G401.6 (cell line): ENCODE measurements at regions not wholly inside any gene's neighbourhood (a gene's known extent, or its start where the extent isn't known, plus 50 kb on each side); places are given as distances from the start of the nearest gene placed in this dataset.

Source experiments
- FAIRE-seq: peaks from 2 replicates; lab custom pipeline; 2012; peaks lifted over from hg19 to GRCh38; lab: Jason Lieb, UNC

DNA sequence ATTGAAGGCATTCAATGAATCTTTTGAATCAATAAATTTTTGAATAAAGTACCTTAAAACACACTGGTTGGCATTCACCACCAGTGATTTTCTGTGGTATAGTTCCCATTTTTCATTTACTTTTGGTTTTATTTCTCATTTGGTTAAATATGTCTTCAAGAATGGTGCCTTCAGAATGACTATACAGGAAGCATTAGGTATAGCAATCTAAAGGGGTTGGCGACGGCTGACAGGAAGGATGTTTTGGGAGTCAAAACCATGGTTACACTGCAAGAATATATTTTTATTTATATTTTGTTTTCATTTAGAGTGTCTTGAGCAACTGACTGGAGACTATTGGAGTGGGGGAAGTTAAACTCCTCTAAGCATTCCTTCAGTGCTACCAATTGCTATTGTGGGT is 235.7 kb downstream of the HTR1A start:
- FAIRE-seq, result no peak

DNA sequence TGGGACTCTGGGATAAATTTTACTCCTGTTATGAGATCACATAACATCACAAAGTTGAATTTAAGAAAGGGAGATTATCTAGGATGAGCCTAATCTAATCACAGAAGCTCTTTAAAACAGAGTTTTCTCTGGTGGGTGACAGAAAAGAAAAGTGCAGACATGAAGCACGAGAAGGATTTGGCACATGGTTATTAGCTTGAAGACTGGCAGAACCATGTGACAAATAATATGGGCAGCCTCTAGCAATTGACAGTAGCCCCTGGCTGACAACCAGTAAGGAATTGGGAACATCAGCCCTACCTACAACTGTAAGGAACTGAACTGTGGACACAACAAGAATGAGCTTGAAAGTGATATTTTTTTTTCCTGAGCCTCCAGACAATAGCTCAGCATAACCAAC is 243.1 kb downstream of the HTR1A start:
- no peak for FAIRE-seq

DNA sequence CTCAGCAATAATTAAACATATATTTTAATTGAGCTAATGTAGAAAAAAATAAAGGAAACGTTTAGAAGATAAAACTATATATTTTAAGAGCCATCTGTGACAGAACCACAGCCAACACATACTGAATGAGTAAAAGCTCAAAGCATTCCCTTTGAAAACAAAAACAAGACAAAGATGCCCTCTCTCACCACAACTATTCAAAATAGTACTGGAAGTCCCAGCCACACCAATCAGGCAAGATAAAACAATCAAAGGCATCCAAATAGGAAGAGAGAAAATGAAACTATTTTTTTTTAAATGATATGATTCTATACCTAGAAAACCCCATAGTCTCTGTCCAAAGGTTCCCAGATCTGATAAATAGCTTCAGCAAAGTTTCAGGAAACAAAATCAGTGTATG is 262.0 kb downstream of the HTR1A start:
- no peak for FAIRE-seq

DNA sequence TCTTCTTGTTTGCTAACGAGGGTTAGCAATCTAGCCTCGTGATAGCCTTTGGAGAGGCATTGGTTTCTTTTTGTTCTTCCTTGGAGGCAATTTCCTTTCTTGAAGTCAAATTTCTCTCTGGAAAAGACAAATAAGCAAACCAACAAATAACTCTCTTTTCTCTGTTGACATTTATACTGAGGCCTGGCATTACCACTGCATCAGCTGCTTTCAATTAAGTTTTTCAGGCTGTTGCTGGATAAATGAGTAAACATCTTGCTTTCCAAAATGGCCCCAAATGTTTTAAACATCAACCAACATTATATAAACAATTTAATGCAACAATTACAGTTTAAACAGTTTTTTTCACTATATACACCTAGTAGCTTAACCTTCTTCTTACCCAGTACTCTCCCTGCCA is 264.4 kb downstream of the HTR1A start:
- no peak for FAIRE-seq

DNA sequence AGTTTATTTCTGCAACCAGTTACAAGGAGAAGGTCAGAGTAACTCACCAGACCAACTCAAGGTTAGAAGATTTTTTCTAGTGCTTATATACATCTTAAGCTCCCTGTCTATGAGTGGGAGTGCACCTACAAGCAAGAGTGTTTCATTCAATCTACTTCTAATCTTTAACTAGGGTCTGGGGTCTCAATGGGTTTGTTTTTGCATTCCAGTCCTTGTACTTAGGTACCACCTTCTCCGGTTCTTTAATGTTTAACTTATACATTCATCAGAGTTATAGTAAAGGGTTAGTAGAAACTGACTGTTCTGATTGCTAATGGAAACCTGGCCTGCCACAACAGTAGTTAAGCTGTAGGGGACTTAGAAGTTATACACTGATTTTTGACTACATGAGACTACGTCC is 271.7 kb downstream of the HTR1A start:
- no peak for FAIRE-seq

DNA sequence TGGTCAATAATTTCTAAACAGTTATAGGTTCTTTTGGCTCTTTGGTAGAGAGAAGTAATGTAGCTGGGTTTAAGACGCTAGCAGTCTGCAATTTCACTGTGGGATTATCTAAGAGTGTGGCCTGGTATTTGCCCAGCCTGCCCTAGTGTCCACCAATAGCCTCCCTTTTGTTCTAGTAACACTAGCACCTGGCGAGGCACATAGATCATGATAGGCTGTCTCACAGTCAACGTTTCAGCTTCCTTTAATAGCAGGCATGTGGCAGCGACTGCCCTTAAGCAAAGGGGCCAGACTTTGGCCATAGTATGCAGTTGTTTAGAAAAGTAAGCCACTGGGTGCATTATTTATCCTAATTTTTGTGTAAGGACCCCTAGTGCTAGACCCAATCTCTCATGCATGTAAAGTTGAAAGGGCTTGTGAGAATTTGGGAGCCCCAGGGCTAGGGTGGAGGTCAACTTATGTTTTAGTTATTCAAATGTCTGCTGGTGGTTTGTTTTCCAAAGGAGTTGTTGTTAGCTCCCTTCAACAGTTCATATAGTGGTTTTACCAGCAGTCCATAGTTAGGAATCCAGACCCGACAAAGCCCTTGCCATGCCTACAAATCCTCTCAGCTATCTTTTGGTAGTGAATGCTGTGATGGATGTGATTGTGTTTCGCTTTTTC is 274.3 kb downstream of the HTR1A start:
- FAIRE-seq, result no peak

DNA sequence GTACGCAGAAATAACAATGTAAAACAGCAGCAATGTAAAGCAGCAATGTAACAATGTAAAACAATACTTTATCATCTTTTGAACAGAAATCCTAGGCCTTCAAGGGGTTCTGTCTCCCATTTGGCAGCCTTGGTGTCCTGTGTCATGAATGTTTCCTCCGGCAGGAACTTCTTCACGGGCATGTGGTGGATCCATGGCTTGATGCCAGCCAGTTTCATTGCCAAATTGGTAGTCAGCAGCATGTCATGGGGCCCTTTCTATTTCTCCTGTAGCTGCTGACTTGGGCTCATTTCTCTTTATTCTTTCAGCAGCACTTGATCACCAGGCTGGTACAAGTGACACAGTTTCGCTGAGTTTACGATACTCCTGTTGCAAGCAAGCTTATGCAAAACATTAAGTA is 275.3 kb downstream of the HTR1A start:
- no peak for FAIRE-seq

DNA sequence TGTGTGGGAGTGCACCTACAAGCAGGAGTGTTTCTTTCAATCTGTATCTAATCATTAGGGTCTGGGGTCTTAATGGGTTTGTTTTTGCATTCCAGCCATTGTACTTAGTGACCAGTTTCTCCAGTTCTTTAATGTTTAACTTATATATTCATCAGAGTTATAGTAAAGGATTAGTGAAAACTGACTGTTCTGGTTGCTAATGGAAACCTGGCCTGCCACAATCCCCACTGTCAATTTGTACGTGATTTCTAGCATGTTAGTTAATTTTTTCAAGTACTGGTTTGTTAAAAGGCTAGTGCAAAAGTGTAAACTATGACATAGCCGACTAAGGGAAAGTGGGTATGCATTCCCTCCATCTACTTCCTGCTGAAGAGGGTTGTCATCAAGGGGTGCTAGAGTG is 276.1 kb downstream of the HTR1A start:
- no peak for FAIRE-seq

DNA sequence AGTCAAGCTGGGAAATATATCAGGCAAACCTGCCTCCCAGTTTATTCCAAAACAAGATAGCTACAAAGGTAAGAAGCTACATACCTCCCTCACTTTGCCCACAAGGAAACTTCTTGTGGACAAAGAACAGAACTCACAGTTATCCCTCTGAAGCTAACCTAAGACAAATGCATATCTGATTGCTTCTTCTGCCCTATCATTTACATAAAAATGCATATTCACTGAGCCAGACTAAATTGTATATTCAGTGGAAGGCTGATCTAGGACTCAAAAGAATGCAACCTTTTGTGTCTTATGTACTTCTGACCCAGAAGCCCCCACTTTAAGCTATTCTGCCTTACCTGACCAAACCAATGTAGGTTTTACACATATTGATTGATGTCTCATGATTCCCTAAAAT is 276.8 kb downstream of the HTR1A start:
- no peak for FAIRE-seq

DNA sequence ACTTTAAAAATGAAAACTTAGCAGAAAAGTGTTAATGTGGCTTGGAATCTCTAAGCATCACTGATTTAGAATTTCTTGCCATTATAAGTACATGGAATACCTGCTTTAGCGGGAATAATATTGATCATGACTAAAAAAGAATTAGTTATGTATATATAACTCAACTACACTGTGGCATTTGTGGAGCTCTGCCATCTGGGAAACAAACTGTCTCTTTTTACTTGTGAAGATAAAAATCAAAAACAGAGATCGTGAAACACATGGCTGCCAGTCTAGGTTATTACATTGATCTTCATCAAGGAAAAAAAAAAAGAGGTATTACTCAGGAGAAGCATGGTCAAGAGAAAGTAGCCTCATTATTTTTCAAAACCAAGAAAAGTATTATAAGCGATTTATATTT is 287.4 kb downstream of the HTR1A start:
- no peak for FAIRE-seq

DNA sequence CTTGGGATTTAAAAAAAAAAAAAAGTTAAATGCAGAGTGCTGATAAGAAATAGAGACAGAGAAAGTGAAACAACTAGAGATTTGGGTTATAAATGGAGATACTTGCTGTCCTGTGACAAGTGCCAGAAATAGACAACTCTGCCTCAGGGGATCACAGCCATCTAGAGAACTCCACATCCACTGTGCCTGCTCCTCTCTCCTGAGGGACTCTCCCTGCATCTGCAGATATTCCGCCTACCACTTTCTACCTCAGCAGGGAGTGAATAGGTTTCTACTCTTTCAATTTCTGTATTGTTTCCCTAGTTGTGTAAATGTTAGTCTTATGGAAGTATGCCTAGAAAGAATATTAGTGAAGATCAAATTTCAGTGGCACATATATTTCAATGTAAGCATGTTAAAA is 307.2 kb downstream of the HTR1A start:
- FAIRE-seq, result no peak

DNA sequence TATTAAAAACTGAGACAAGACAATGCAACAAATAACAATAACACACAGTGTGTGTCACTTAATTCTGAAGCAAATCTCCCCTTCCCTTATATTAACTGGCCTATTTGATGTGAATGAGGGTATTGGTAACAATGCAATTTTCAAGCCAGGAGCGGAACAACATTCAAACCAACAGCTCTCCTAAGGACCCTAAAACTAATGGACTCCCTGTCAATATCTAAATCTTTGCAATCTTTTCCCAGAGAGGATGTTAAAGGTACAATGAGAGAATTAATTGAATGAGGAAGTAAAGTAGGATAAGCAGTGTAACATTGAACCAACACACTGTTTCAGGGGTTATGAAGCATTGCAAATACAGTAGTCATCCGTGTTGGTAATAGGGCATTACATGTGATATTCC is 311.7 kb downstream of the HTR1A start:
- no peak for FAIRE-seq

DNA sequence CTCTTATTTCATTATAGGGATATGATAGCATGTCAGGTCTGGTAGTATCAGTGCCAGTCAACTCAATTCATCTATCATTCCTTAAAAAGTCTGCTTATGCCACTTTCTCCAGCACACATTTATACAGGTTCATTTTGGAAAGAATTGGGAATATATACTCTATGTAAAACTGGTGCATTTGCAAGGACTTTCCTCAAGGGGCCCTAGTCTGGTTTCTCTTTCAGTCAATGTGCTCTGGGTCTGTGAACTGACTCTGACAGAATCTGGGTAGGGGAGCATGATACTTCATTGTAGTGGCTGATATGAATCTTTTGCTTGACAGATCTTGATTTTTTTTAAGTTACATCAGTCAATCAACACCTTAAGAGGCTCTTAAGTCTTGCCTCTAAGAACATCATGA is 313.9 kb downstream of the HTR1A start:
- no peak for FAIRE-seq

DNA sequence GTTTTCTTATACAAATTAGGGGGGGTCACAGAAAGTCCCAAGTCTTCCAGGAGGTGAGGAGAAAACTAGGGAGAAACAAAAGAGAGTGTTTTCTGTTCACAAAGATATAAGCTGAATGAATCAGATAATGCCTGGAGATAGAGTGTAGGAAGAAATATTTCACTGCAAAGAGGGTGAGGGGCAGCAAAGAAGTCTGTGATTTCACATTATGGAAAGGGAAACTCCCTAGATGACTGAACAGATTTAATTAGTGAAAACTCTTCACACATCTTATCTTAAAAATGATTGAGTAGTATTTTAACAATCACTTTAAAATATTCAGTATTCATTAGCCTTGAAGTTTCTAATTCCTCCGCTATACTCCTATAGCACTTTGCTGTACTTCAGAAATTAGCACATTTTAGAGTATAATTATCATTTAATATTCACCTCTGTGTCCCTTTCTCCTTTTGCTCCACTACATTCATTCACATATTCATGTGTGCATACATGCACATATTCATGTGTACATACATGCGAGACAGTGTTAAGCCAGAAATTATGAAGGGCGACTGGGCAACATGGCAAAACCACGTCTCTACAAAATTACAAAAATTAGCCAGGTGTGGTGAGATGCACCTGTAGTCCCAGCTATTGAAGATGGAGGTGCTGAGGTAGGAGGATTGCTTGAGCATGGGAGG is 332.2 kb downstream of the HTR1A start:
- FAIRE-seq, result no peak

DNA sequence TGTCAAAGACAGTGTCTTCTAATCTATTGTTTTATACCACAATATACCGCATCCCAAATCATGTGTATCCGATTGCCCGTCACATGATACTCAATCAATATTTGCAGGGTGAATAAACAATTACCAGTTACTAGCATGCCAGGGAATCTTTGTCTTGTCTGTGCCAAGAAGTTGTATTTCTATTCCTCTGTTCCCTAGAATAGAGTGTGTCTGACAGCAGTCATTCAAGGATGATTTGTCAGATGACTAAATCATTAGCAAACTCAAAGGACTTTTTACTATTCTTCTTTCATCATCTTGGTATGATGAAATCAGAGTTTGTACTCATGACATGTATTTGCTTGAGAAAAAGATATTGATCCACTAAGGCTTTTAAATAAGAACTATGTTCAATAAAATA is 348.8 kb downstream of the HTR1A start:
- no peak for FAIRE-seq

DNA sequence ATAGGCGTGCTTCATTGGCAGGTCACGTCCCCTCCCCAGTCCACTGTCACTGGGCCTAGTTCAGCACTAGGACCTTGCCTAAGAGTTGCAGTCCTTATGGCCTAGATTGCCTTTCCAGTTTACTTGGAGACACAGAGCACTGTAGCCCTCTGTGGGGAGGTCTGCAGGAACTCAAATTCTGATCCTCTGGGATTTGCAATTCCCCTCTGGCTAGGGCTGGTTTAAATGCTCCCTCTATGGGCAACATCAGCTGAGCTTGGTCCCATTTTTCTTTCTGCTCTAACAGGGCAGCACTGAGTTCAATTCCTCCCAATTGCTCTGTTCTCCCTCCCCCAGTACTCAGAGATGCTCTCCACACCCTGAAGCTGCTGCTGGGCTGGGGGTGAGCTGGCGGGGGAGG is 358.2 kb downstream of the HTR1A start:
- FAIRE-seq, result no peak

DNA sequence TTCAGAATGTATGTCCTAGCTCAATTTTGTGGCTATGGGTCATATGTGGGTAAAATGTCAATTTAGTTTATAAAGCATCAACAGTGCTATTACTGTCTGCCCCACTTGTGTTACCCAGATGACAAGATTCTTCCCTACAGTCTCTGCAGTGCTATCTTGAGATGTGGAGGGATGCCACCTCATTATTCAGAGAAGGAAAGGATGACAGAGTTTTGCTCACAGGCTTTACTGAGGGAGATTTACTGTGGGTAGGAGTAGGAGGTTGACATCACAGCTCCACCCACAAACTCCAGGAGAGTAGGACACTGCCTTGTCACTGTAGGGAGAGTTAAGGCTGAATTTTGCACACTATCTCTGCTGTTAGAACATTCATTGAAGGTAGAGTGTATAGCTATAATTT is 359.3 kb downstream of the HTR1A start:
- no peak for FAIRE-seq

DNA sequence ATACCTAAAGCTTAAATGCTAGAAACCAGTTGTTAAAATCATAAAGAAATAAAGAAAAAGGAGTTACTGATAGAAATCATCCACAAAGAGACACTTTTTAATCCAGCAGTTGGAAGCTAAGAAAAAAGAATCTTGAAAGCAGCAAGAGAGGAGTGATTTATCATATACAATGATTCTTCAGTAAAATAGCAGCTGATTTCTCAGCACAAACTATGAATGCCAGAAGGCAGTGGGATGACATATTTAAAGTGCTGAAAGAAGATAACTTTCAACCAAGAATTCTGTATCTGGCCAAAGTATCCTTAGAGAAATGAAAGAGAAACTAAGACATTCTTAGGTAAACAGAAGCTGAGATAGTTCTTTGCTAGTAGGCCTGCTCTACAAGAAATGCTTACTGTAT is 366.0 kb downstream of the HTR1A start:
- FAIRE-seq, result no peak

DNA sequence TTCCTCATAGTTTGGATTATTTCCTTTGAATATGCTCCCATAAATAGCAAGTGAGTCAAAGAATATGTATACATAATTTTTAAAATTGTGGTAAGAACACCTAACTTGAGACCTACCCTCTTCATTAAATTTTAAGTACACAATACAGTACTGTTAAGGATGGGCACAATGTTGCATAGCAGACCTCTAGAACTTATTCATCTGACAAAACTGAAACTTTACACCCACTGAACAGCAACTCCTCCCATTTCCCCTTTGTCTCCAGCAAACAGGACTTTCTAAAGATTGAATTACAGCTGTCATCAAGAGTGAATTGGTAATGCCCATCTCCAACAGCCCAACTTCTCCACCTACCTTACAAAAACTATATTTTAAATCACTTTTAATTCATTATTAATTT is 388.9 kb downstream of the HTR1A start:
- FAIRE-seq, result no peak

DNA sequence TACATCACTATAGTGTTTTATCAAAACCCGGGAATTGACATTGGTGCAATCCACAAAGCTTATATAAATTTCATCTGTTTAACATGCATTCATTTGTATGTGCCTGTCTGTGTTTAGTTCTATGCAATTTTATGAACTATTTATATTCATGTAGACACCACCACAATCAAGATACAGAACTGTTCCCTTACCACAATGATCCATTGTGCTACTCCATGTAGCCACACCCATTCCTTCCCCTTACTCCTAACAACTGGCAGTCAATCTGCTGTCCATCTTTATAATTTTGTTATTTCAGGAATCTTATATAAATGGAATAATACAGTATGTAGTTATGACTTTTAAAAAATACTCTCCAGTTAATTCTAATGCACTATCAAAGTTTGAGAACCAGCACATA is 389.5 kb downstream of the HTR1A start:
- no peak for FAIRE-seq

DNA sequence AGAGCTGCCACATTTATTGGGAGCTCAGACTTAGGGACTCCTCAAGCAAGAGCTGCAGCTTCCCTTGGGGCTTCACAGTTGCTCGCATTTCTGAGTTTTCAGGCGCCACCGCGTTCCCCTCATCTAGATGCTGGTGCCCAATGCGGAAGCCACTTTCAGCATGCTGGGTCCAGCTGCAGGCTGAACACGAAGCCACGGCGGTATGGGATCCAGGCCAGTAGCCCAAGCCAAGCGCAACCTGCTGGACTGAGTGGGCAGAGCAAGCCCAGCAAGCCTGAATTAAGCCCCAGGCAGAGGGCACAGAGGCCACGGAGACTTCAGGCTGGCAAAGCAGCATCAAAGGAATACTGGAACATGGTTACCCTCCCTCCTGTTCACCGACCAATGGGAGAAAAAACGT is 391.5 kb downstream of the HTR1A start:
- FAIRE-seq, result no peak

DNA sequence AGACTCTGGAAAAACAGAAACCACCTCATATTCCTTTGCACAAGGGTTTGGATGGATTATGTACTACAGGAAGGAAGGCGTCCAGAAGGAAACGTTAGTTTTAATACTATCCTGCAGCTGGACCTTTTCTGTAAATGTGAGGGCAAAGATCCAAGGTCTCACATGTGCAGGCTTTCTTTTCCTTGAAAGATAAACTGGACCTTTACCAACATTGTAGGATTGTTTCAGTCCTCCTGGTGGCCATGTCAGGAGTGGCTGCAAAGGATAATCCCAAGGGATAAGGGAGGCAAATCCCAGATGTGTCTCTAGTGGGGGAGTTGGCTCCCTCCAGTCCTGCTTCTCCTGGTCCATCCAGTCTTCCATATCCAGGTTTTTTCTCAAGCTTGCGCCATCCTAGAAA is 397.5 kb downstream of the HTR1A start:
- FAIRE-seq, result no peak

DNA sequence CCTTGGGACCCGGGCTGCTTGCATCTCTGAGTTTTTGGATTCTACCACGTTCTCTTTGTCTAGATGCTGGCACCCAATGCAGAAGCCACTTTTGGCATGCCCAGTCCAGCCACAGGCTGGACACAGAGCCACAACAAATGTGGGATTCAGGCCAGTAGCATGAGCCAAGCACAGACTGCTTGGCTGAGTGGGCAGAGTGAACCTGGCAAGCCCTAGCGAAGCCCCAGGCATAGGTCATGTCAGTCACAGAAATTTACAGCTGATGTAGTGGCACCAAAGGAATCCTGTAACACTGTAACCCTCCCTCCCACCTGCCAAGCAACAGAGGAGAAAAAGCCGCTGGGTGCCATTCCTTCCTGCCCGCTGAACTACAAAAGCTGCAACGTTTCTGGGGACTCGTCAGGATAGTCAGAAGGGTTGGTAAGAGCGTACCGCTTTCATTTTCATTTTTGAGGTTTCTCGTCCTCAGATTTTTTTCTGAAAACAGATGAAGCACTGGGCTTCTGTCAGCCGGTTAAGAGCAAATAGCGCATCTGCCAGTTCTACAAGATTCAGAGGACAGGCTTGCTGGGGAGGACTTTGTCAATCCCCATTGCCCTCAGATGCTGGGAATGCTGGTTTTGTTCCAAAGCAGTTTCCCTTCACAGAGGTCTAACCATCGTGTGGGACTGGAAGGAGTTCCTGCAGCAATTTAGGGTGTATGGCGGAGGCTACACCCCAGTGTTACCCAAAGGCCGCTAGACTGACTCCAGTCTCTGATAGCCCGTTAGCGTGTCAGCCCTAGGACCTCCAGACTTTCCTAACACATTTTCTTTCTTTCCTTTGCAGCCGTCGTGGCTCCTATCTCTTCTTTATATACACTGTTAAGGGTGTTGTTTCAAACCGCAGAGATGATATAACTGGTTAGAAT is 399.0 kb downstream of the HTR1A start:
- FAIRE-seq, result no peak

DNA sequence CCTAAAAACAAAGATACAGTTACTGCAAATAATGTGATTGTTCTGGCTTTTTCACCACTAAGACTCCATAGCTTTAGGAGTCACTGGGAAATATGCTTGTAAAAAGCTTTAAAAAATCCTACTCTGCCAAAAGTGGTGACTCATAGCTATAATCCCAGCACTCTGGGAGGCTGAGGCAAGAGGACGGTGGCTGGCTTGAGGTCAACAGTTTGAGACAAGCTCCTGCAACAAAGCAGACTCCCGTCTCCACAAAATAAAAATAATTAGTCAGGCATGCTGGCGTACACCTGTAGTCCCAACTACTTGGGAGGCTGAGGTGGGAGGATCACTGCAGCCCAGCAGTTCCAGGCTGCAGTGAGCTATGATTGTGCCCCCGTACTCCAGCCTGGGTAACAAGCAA is 406.4 kb downstream of the HTR1A start:
- no peak for FAIRE-seq
